Ureter (tissue), 1 donor: ENCODE measurements at regions not wholly inside any gene's neighbourhood (a gene's known extent, or its start where the extent isn't known, plus 50 kb on each side); places are given as distances from the start of the nearest gene placed in this dataset.
A peak's percentile ranks its signal among the peaks of the same experiment; 100 is the strongest.

ENCODE experiments used
- DNase-seq: peaks from one replicate; pipeline ENCODE4 v3.0.0-alpha.2; 2020; ENCODE audit warnings: low spot score
- donor health status: DM: yes; HTN: yes; CAD: no.

GRCh38 chr18:76547296-76547695 is 52.3 kb upstream of the ZNF516 start:
- peak; percentile 29 for DNase-seq

GRCh38 chr18:76546436-76546835 is 51.4 kb upstream of the ZNF516 start:
- DNase-seq: no peak

- DNase-seq: peak; percentile 13
These were observed 51.0 kb upstream of the ZNF516 start for GRCh38 chr18:76546088-76546435.

GRCh38 chr18:76545433-76546087 is 50.5 kb upstream of the ZNF516 start:
- DNase-seq: peak; percentile 39

GRCh38 chr18:76544511-76545345 is 49.7 kb upstream of the ZNF516 start:
- DNase-seq: no peak
